ENCODE measurements at regions not wholly inside any gene's neighbourhood (a gene's known extent, or its start where the extent isn't known, plus 50 kb on each side); places are given as distances from the start of the nearest gene placed in this dataset.

- Histone ChIP-seq H3K4me1 (ENCODE audit: control insufficient read depth, insufficient read depth, low read length) (peaks cover 13% of the 10 kb centered on the region), H3K27me3 (ENCODE audit: control insufficient read depth, insufficient read depth, low read length) (no peaks in the 10 kb centered on the region), H3K36me3 (ENCODE audit: control insufficient read depth, insufficient read depth, low read length) (no peaks in the 10 kb centered on the region), H3K9ac (ENCODE audit: low read depth, low read length) (no peak overlapping the region), H3K4me3 (ENCODE audit: low read depth, low read length) (no peak overlapping the region), H3K9me3 (ENCODE audit: control insufficient read depth, insufficient read depth, low read length) (no peaks in the 10 kb centered on the region)
Observed at GRCh38 chr14:55754471-55754870, 174.5 kb downstream of the KTN1 start.

- no peak overlapping the region for H3K9ac ChIP-seq (ENCODE audit: low read depth, low read length)
- H3K4me1 ChIP-seq (ENCODE audit: control insufficient read depth, insufficient read depth, low read length): peaks cover 13% of the 10 kb centered on the region
- H3K36me3 ChIP-seq (ENCODE audit: control insufficient read depth, insufficient read depth, low read length): no peaks in the 10 kb centered on the region
- H3K4me3 ChIP-seq (ENCODE audit: low read depth, low read length): no peak overlapping the region
- H3K9me3 ChIP-seq (ENCODE audit: control insufficient read depth, insufficient read depth, low read length): no peaks in the 10 kb centered on the region
- no peaks in the 10 kb centered on the region for H3K27me3 ChIP-seq (ENCODE audit: control insufficient read depth, insufficient read depth, low read length)
Observed at GRCh38 chr14:55754871-55755270, 174.9 kb downstream of the KTN1 start.

- Histone ChIP-seq H3K4me1 (ENCODE audit: control insufficient read depth, insufficient read depth, low read length) (peaks cover 13% of the 10 kb centered on the region), H3K36me3 (ENCODE audit: control insufficient read depth, insufficient read depth, low read length) (no peaks in the 10 kb centered on the region), H3K4me3 (ENCODE audit: low read depth, low read length) (no peak overlapping the region), H3K9ac (ENCODE audit: low read depth, low read length) (no peak overlapping the region), H3K9me3 (ENCODE audit: control insufficient read depth, insufficient read depth, low read length) (no peaks in the 10 kb centered on the region), H3K27me3 (ENCODE audit: control insufficient read depth, insufficient read depth, low read length) (no peaks in the 10 kb centered on the region)
Observed at GRCh38 chr14:55756078-55756477, 176.1 kb downstream of the KTN1 start.

- no peaks in the 10 kb centered on the region for H3K36me3 ChIP-seq (ENCODE audit: control insufficient read depth, insufficient read depth, low read length)
- no peaks in the 10 kb centered on the region for H3K27me3 ChIP-seq (ENCODE audit: control insufficient read depth, insufficient read depth, low read length)
- no peaks in the 10 kb centered on the region for H3K9me3 ChIP-seq (ENCODE audit: control insufficient read depth, insufficient read depth, low read length)
- peaks cover 13% of the 10 kb centered on the region for H3K4me1 ChIP-seq (ENCODE audit: control insufficient read depth, insufficient read depth, low read length)
- H3K9ac ChIP-seq (ENCODE audit: low read depth, low read length): no peak overlapping the region
- no peak overlapping the region for H3K4me3 ChIP-seq (ENCODE audit: low read depth, low read length)
Observed at GRCh38 chr14:55756557-55756956, 176.6 kb downstream of the KTN1 start.

- Histone ChIP-seq H3K36me3 (ENCODE audit: control insufficient read depth, insufficient read depth, low read length) (no peaks in the 10 kb centered on the region), H3K4me1 (ENCODE audit: control insufficient read depth, insufficient read depth, low read length) (peaks cover 7% of the 10 kb centered on the region), H3K27me3 (ENCODE audit: control insufficient read depth, insufficient read depth, low read length) (no peaks in the 10 kb centered on the region), H3K9me3 (ENCODE audit: control insufficient read depth, insufficient read depth, low read length) (no peaks in the 10 kb centered on the region), H3K4me3 (ENCODE audit: low read depth, low read length) (no peak overlapping the region), H3K9ac (ENCODE audit: low read depth, low read length) (no peak overlapping the region)
Observed at GRCh38 chr14:55758796-55759195, 178.8 kb downstream of the KTN1 start.

GRCh38 chr14:55760789-55761566 is 181.0 kb downstream of the KTN1 start:
- Histone ChIP-seq H3K9me3 (ENCODE audit: control insufficient read depth, insufficient read depth, low read length) (no peaks in the 10 kb centered on the region), H3K27me3 (ENCODE audit: control insufficient read depth, insufficient read depth, low read length) (no peaks in the 10 kb centered on the region), H3K9ac (ENCODE audit: low read depth, low read length) (no peak overlapping the region), H3K4me3 (ENCODE audit: low read depth, low read length) (no peak overlapping the region), H3K36me3 (ENCODE audit: control insufficient read depth, insufficient read depth, low read length) (no peaks in the 10 kb centered on the region), H3K4me1 (ENCODE audit: control insufficient read depth, insufficient read depth, low read length) (peaks cover 7% of the 10 kb centered on the region)

GRCh38 chr14:55761651-55762050 is 181.6 kb downstream of the KTN1 start:
- Histone ChIP-seq H3K9ac (ENCODE audit: low read depth, low read length) (no peak overlapping the region), H3K36me3 (ENCODE audit: control insufficient read depth, insufficient read depth, low read length) (no peaks in the 10 kb centered on the region), H3K9me3 (ENCODE audit: control insufficient read depth, insufficient read depth, low read length) (no peaks in the 10 kb centered on the region), H3K27me3 (ENCODE audit: control insufficient read depth, insufficient read depth, low read length) (no peaks in the 10 kb centered on the region), H3K4me1 (ENCODE audit: control insufficient read depth, insufficient read depth, low read length) (peaks cover 7% of the 10 kb centered on the region), H3K4me3 (ENCODE audit: low read depth, low read length) (no peak overlapping the region)

GRCh38 chr14:55762595-55763232 is 182.7 kb downstream of the KTN1 start:
- Histone ChIP-seq H3K36me3 (ENCODE audit: control insufficient read depth, insufficient read depth, low read length) (no peaks in the 10 kb centered on the region), H3K4me3 (ENCODE audit: low read depth, low read length) (no peak overlapping the region), H3K27me3 (ENCODE audit: control insufficient read depth, insufficient read depth, low read length) (no peaks in the 10 kb centered on the region), H3K9ac (ENCODE audit: low read depth, low read length) (no peak overlapping the region), H3K9me3 (ENCODE audit: control insufficient read depth, insufficient read depth, low read length) (no peaks in the 10 kb centered on the region), H3K4me1 (ENCODE audit: control insufficient read depth, insufficient read depth, low read length) (peaks cover 7% of the 10 kb centered on the region)

GRCh38 chr14:55764784-55765183 is 184.8 kb downstream of the KTN1 start:
- Histone ChIP-seq H3K36me3 (ENCODE audit: control insufficient read depth, insufficient read depth, low read length) (no peaks in the 10 kb centered on the region), H3K4me1 (ENCODE audit: control insufficient read depth, insufficient read depth, low read length) (peaks cover 7% of the 10 kb centered on the region), H3K4me3 (ENCODE audit: low read depth, low read length) (no peak overlapping the region), H3K9ac (ENCODE audit: low read depth, low read length) (no peak overlapping the region), H3K27me3 (ENCODE audit: control insufficient read depth, insufficient read depth, low read length) (no peaks in the 10 kb centered on the region), H3K9me3 (ENCODE audit: control insufficient read depth, insufficient read depth, low read length) (no peaks in the 10 kb centered on the region)

GRCh38 chr14:55766071-55766470 is 186.1 kb downstream of the KTN1 start:
- Histone ChIP-seq H3K9ac (ENCODE audit: low read depth, low read length) (no peak overlapping the region), H3K4me3 (ENCODE audit: low read depth, low read length) (no peak overlapping the region), H3K9me3 (ENCODE audit: control insufficient read depth, insufficient read depth, low read length) (no peaks in the 10 kb centered on the region), H3K36me3 (ENCODE audit: control insufficient read depth, insufficient read depth, low read length) (no peaks in the 10 kb centered on the region), H3K4me1 (ENCODE audit: control insufficient read depth, insufficient read depth, low read length) (peaks cover 7% of the 10 kb centered on the region), H3K27me3 (ENCODE audit: control insufficient read depth, insufficient read depth, low read length) (no peaks in the 10 kb centered on the region)

GRCh38 chr14:55767286-55767685 is 187.3 kb downstream of the KTN1 start:
- Histone ChIP-seq H3K9ac (ENCODE audit: low read depth, low read length) (no peak overlapping the region), H3K4me1 (ENCODE audit: control insufficient read depth, insufficient read depth, low read length) (peaks cover 5% of the 10 kb centered on the region), H3K27me3 (ENCODE audit: control insufficient read depth, insufficient read depth, low read length) (no peaks in the 10 kb centered on the region), H3K9me3 (ENCODE audit: control insufficient read depth, insufficient read depth, low read length) (no peaks in the 10 kb centered on the region), H3K36me3 (ENCODE audit: control insufficient read depth, insufficient read depth, low read length) (no peaks in the 10 kb centered on the region), H3K4me3 (ENCODE audit: low read depth, low read length) (no peak overlapping the region)

- Histone ChIP-seq H3K36me3 (ENCODE audit: control insufficient read depth, insufficient read depth, low read length) (no peaks in the 10 kb centered on the region), H3K4me3 (ENCODE audit: low read depth, low read length) (no peak overlapping the region), H3K9ac (ENCODE audit: low read depth, low read length) (no peak overlapping the region), H3K27me3 (ENCODE audit: control insufficient read depth, insufficient read depth, low read length) (no peaks in the 10 kb centered on the region), H3K9me3 (ENCODE audit: control insufficient read depth, insufficient read depth, low read length) (no peaks in the 10 kb centered on the region), H3K4me1 (ENCODE audit: control insufficient read depth, insufficient read depth, low read length) (no peaks in the 10 kb centered on the region)
Observed at GRCh38 chr14:55769877-55770276, 189.9 kb downstream of the KTN1 start.

Data from iPS-15b (cell line).